Mucosa of rectum (tissue), 2 donors: ENCODE measurements at regions not wholly inside any gene's neighbourhood (a gene's known extent, or its start where the extent isn't known, plus 50 kb on each side); places are given as distances from the start of the nearest gene placed in this dataset.

Source experiments
- H3K27ac ChIP-seq, 2 donors: one replicate each; pipeline ENCODE4 v1.7.0; 2013; ENCODE audit warnings: inconsistent platforms in 2 of 2, low read depth in 2 of 2, low read length in 2 of 2
- H3K27me3 ChIP-seq, 2 donors: one replicate each; pipeline ENCODE4 v1.7.0; 2013; ENCODE audit warnings: low read length in 2 of 2; ENCODE audit not compliant: control insufficient read depth in 2 of 2, insufficient read depth in 2 of 2
- H3K36me3 ChIP-seq, 2 donors: one replicate each; pipeline ENCODE4 v1.7.0; 2013; ENCODE audit warnings: low read length in 2 of 2; ENCODE audit not compliant: control insufficient read depth in 2 of 2, insufficient read depth in 2 of 2
- H3K4me1 ChIP-seq, 2 donors: one replicate each; pipeline ENCODE4 v1.7.0; 2013; ENCODE audit warnings: low read length in 2 of 2, mild to moderate bottlenecking in 1 of 2; ENCODE audit not compliant: control insufficient read depth in 2 of 2, insufficient read depth in 2 of 2
- H3K4me3 ChIP-seq, 2 donors: one replicate each; pipeline ENCODE4 v1.7.0; 2013; ENCODE audit warnings: low read length in 2 of 2
- H3K9ac ChIP-seq, 2 donors: one replicate each; pipeline ENCODE4 v1.7.0; 2013; ENCODE audit warnings: low read length in 2 of 2, low read depth in 1 of 2, mild to moderate bottlenecking in 1 of 2
- H3K9me3 ChIP-seq, 2 donors: one replicate each; pipeline ENCODE4 v1.7.0; 2013; ENCODE audit warnings: low read length in 2 of 2; ENCODE audit not compliant: control insufficient read depth in 2 of 2
- donor health status: healthy.
- donor health status: Normal muscosa, but diverticular disease.

GRCh38 chr1:221791846-221792245, 50.0 kb upstream of the DUSP10 start:
- Histone ChIP-seq H3K4me3 (no peak overlapping the region), H3K9me3 (no peaks in the 10 kb centered on the region), H3K27ac (no peak overlapping the region), H3K36me3 (no peaks in the 10 kb centered on the region), H3K27me3 (no peaks in the 10 kb centered on the region), H3K4me1 (no peaks in the 10 kb centered on the region), H3K9ac (no peak overlapping the region)
